K562 (cell line): ENCODE measurements at regions not wholly inside any gene's neighbourhood (a gene's known extent, or its start where the extent isn't known, plus 50 kb on each side); places are given as distances from the start of the nearest gene placed in this dataset.

ENCODE experiments used
- BHLHE40 ChIP-seq: IDR thresholded peaks from 2 replicates; pipeline ENCODE4 v1.6.1; 2011; ENCODE audit warnings: low read length, improper control_type of control experiment
- ESRRA ChIP-seq: fragments of 450-650 bp; IDR thresholded peaks from 2 replicates; pipeline ENCODE4 v1.6.1; 2014; ENCODE audit warnings: low read depth, mild to moderate bottlenecking, moderate library complexity, borderline replicate concordance
- GATA2 ChIP-seq: sonication (generic); formaldehyde crosslinking; IDR thresholded peaks from 2 replicates; pipeline ENCODE4 v1.4.0; 2020; ENCODE audit warnings: mild to moderate bottlenecking, missing genetic modification reagents
- GTF2F1 ChIP-seq: IDR thresholded peaks from 2 replicates; pipeline ENCODE4 v1.6.1; 2011; ENCODE audit warnings: low read depth, low read length, improper control_type of control experiment
- MCM3 ChIP-seq: fragments of 450-650 bp; IDR thresholded peaks from 2 replicates; pipeline ENCODE4 v1.6.1; 2016
- NR2C2 ChIP-seq, 2 experiments: fragments of 200-800 bp in 1 of 2; sonication (Bioruptor generic) in 1 of 2; sonication (generic) in 1 of 2; formaldehyde crosslinking in 1 of 2; IDR thresholded peaks; 2 replicates each; pipeline versions ENCODE4 v1.6.1 to v1.8.0; 2016 to 2022; ENCODE audit warnings: mild to moderate bottlenecking in 1 of 2, missing compliant biosample characterization in 1 of 2, missing genetic modification characterization in 1 of 2, missing genetic modification reagents in 1 of 2
- TBP ChIP-seq: optimal IDR thresholded peaks from 2 replicates; pipeline ENCODE3; 2011; ENCODE audit warnings: low read depth, low read length, improper control_type of control experiment
- ZBTB1 ChIP-seq: sonication (generic); formaldehyde crosslinking; IDR thresholded peaks from 2 replicates; pipeline ENCODE4 v1.8.1; 2023; ENCODE audit warnings: missing genetic modification reagents, low read depth, mild to moderate bottlenecking, borderline replicate concordance
- ZNF134 ChIP-seq: fragments of 250-450 bp; sonication (Bioruptor Pico); conservative IDR thresholded peaks from 2 replicates; pipeline ENCODE4 v1.4.0; 2020
- ZNF253 ChIP-seq: fragments of 250-450 bp; sonication (Bioruptor Pico); conservative IDR thresholded peaks from 2 replicates; pipeline ENCODE4 v1.6.1; 2021; ENCODE audit warnings: mild to moderate bottlenecking
- TF ChIP-seq, protein P1 (sequence below), 3 experiments: IDR thresholded peaks in 2 of 3; conservative IDR thresholded peaks in 1 of 3; 2 replicates each; pipeline ENCODE4 v1.5.1; 2011 to 2012; ENCODE audit warnings: low read length in 3 of 3, mild to moderate bottlenecking in 3 of 3, control low read depth in 2 of 3, improper control_type of control experiment in 1 of 3, inconsistent platforms in 1 of 3, low read depth in 1 of 3, mixed read lengths in 1 of 3, moderate library complexity in 1 of 3; ENCODE audit not compliant: insufficient read depth in 2 of 3
- TF ChIP-seq, protein P2 (sequence below): sonication (generic); formaldehyde crosslinking; IDR thresholded peaks from 2 replicates; pipeline ENCODE4 v1.8.0; 2022; ENCODE audit warnings: mild to moderate bottlenecking, missing genetic modification reagents
- TF ChIP-seq, protein P3 (sequence below): sonication (generic); formaldehyde crosslinking; IDR thresholded peaks from 2 replicates; pipeline ENCODE4 v1.8.1; 2023; ENCODE audit warnings: mild to moderate bottlenecking, missing genetic modification reagents

DNA sequence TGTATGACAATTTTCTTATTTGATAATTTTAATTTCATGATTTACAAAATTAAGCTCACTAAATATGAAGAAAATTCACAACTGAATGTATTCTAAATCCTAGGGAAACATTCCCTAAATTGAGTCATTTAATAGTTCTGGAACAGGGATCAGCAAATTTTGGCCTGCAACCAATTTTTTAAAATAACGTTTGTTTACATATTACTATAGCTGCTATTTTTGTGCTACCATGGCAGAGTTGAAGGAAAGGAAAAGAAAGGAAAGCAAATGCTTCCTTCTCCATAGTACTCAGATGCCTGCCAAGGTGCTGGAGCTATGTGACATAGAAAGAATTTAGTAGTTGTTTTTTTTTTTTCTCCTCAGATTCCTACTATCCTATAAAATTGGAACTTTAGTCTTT, 1307.7 kb upstream of the LRRTM3 start:
- TF ChIP-seq, protein P1, sequence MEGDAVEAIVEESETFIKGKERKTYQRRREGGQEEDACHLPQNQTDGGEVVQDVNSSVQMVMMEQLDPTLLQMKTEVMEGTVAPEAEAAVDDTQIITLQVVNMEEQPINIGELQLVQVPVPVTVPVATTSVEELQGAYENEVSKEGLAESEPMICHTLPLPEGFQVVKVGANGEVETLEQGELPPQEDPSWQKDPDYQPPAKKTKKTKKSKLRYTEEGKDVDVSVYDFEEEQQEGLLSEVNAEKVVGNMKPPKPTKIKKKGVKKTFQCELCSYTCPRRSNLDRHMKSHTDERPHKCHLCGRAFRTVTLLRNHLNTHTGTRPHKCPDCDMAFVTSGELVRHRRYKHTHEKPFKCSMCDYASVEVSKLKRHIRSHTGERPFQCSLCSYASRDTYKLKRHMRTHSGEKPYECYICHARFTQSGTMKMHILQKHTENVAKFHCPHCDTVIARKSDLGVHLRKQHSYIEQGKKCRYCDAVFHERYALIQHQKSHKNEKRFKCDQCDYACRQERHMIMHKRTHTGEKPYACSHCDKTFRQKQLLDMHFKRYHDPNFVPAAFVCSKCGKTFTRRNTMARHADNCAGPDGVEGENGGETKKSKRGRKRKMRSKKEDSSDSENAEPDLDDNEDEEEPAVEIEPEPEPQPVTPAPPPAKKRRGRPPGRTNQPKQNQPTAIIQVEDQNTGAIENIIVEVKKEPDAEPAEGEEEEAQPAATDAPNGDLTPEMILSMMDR (IDR thresholded peaks at IDR 0.05 in 2 of 3, conservative IDR thresholded peaks at IDR 0.05 in 1 of 3; ENCODE audit: insufficient read depth in 2 of 3, low read depth in 1 of 3, low read length in 3 of 3): no peak
- TF ChIP-seq GATA2 (CRISPR knock-in tag) (no peak), NR2C2 (CRISPR knock-in tag; IDR thresholded peaks at IDR 0.05) (no peak), NR2C2 (tag; IDR thresholded peaks at IDR 0.05) (no peak), ZBTB1 (CRISPR knock-in tag) (no peak), ZNF253 (CRISPR knock-in tag) (no peak), BHLHE40 (no peak), ESRRA (no peak), TBP (no peak), ZNF134 (CRISPR knock-in tag) (no peak), GTF2F1 (no peak), MCM3 (no peak)
- TF ChIP-seq, protein P2, sequence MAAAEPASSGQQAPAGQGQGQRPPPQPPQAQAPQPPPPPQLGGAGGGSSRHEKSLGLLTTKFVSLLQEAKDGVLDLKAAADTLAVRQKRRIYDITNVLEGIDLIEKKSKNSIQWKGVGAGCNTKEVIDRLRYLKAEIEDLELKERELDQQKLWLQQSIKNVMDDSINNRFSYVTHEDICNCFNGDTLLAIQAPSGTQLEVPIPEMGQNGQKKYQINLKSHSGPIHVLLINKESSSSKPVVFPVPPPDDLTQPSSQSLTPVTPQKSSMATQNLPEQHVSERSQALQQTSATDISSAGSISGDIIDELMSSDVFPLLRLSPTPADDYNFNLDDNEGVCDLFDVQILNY (CRISPR knock-in tag): no peak
- TF ChIP-seq, protein P3, sequence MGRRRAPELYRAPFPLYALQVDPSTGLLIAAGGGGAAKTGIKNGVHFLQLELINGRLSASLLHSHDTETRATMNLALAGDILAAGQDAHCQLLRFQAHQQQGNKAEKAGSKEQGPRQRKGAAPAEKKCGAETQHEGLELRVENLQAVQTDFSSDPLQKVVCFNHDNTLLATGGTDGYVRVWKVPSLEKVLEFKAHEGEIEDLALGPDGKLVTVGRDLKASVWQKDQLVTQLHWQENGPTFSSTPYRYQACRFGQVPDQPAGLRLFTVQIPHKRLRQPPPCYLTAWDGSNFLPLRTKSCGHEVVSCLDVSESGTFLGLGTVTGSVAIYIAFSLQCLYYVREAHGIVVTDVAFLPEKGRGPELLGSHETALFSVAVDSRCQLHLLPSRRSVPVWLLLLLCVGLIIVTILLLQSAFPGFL (CRISPR knock-in tag): no peak
